Adrenal gland (tissue), 5 donors: ENCODE measurements at regions not wholly inside any gene's neighbourhood (a gene's known extent, or its start where the extent isn't known, plus 50 kb on each side); places are given as distances from the start of the nearest gene placed in this dataset.

Experiments used
- CTCF ChIP-seq, 6 experiments: fragments of 450-650 bp in 4 of 6; fragments of 200-600 bp in 2 of 6; sonication (generic) in 1 of 6; IDR thresholded peaks; 1 replicate in 5 of 6; 2 replicates in 1 of 6; pipeline versions ENCODE4 v1.5.1 to v1.8.0; 2016 to 2021; ENCODE audit warnings: antibody characterized with exemption in 6 of 6, mild to moderate bottlenecking in 2 of 6, moderate library complexity in 1 of 6
- POLR2A ChIP-seq, 2 donors: fragments of 450-650 bp; IDR thresholded peaks; one replicate each; pipeline ENCODE4 v1.6.1; 2017; ENCODE audit warnings: antibody characterized with exemption in 2 of 2, mild to moderate bottlenecking in 2 of 2, moderate library complexity in 1 of 2
- donor health status: DM: no; HTN: no; CAD: no.

DNA sequence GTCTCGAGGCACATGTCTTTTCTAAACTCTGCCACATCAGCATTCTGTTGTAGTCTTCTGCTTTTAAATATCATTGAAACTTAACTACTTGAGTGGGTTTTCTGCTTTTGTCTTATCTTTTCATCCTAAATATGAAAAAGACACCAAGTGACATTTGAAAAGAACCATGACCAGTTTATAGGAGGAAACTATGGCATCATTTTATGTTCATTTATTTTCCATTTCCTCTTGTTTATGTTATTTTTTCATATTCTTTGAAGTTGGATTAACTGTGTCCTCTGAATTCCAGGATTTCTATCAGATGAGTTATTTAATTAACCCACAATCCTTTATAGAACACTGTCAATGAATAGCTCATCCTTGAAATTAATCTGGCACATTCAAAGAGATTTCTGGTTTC is 93.4 kb upstream of the ARHGAP28 start:
- no peak for TF ChIP-seq CTCF (IDR thresholded peaks at IDR 0.05)
- TF ChIP-seq POLR2A (IDR thresholded peaks at IDR 0.05) = no peak
